ENCODE measurements at regions not wholly inside any gene's neighbourhood (a gene's known extent, or its start where the extent isn't known, plus 50 kb on each side); places are given as distances from the start of the nearest gene placed in this dataset.

DNA sequence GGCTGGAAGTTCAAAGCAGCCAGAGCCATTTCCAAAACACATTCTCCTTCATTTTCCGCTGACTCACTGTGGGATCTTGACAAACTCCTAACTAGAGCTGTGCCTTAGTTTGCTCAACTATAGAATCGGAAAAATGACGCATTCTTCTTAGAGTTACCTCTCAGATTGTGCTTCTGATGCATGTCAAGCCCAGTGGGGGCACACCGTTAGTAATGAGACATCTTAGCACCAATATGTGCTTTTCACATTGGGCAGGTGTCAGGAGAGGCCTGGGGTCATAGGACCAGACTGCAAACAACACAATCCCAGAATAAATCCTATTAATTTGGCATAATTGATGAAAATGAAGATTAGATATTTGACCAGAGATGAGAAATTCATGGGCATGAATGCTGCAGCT lies 71.3 kb upstream of the UBE3A start:
- no peak overlapping the region for H3K4me3 ChIP-seq (ENCODE audit: insufficient read length, low read depth)
- no peak for TF ChIP-seq SUZ12 (IDR thresholded peaks at IDR 0.05; ENCODE audit: extremely low read depth, insufficient read depth, insufficient read length)
- no peak for TF ChIP-seq YY1 (IDR thresholded peaks at IDR 0.05; ENCODE audit: insufficient read depth, insufficient read length)
- TF ChIP-seq ZNF274 (IDR thresholded peaks at IDR 0.05; ENCODE audit: low read depth, low read length), result no peak
- H3K4me1 ChIP-seq (ENCODE audit: insufficient read depth, insufficient read length), result no peaks in the 10 kb centered on the region
- no peak overlapping the region for H3K9ac ChIP-seq (ENCODE audit: insufficient read length, low read depth)
- no peak for DNase-seq (ENCODE audit: low read depth, low spot score)
- H3K27me3 ChIP-seq (ENCODE audit: insufficient read depth, insufficient read length), result no peaks in the 10 kb centered on the region
- no peaks in the 10 kb centered on the region for H3K36me3 ChIP-seq (ENCODE audit: insufficient read depth, insufficient read length, low read length)
- H3K9me3 ChIP-seq (ENCODE audit: insufficient read depth, low read length), result no peaks in the 10 kb centered on the region; the same call in 1 of the 2 replicates

DNA sequence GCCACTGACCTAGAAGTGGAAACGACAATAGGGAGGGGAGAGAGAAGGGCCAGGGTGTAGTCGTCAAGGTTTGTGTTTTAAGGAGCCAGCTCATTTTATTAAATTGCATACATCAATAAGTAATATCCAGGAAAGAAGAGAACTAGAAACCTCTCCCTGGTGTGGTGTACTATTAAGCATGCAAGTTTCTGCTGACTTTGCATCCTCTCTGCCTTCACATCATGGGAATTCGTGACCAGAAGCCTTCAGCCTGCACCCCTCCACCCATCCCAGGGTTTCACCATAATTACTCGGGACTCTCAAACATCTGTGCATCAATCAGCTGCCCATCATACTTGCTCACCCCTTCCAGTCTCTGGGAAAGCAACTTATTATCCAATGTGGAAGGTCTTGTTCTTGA lies 70.9 kb upstream of the UBE3A start:
- DNase-seq (ENCODE audit: low read depth, low spot score), result no peak
- Histone ChIP-seq H3K9ac (ENCODE audit: insufficient read length, low read depth) (no peak overlapping the region), H3K9me3 (ENCODE audit: insufficient read depth, low read length) (no peaks in the 10 kb centered on the region; the same call in 1 of the 2 replicates), H3K4me1 (ENCODE audit: insufficient read depth, insufficient read length) (no peaks in the 10 kb centered on the region), H3K36me3 (ENCODE audit: insufficient read depth, insufficient read length, low read length) (no peaks in the 10 kb centered on the region), H3K4me3 (ENCODE audit: insufficient read length, low read depth) (no peak overlapping the region), H3K27me3 (ENCODE audit: insufficient read depth, insufficient read length) (no peaks in the 10 kb centered on the region)
- no peak for TF ChIP-seq SUZ12 (IDR thresholded peaks at IDR 0.05; ENCODE audit: extremely low read depth, insufficient read depth, insufficient read length)
- TF ChIP-seq ZNF274 (IDR thresholded peaks at IDR 0.05; ENCODE audit: low read depth, low read length), result no peak
- no peak for TF ChIP-seq YY1 (IDR thresholded peaks at IDR 0.05; ENCODE audit: insufficient read depth, insufficient read length)

DNA sequence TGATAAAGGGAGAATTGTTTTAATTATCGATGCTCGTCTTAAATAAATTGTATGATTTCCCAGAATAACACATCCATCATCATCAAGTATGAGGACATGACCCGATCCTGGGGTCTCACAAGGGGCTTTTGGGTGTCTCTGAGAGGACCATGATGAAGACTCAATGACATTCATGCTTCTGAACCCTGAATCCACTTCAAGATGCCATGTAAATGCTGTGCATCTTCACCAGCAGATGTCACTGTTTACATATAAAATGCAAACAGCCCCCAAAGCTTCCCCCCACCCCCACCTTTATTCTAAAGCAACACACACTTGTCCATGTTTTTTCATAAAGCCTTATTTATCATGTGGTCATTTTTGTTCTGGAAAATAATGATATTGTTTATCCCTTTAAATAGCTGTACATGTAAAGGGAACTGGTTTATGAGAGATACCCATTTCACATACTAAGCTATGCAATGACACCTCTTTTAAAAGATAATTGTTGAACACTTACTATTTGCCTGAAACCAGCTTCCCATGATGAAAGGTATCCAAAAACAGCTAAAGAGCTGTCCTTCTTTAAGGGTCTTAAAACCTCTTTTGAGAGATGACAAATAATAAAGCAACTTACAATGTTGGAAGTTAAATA lies 69.7 kb upstream of the UBE3A start:
- no peak overlapping the region for H3K4me3 ChIP-seq (ENCODE audit: insufficient read length, low read depth)
- no peak for DNase-seq (ENCODE audit: low read depth, low spot score)
- no peak overlapping the region for H3K9ac ChIP-seq (ENCODE audit: insufficient read length, low read depth)
- TF ChIP-seq ZNF274 (IDR thresholded peaks at IDR 0.05; ENCODE audit: low read depth, low read length) (no peak), YY1 (IDR thresholded peaks at IDR 0.05; ENCODE audit: insufficient read depth, insufficient read length) (no peak), SUZ12 (IDR thresholded peaks at IDR 0.05; ENCODE audit: extremely low read depth, insufficient read depth, insufficient read length) (no peak)
- H3K27me3 ChIP-seq (ENCODE audit: insufficient read depth, insufficient read length), result no peaks in the 10 kb centered on the region
- peaks cover 2% of the 10 kb centered on the region; the same call in 1 of the 2 replicates for H3K9me3 ChIP-seq (ENCODE audit: insufficient read depth, low read length)
- no peaks in the 10 kb centered on the region for H3K36me3 ChIP-seq (ENCODE audit: insufficient read depth, insufficient read length, low read length)
- H3K4me1 ChIP-seq (ENCODE audit: insufficient read depth, insufficient read length), result no peaks in the 10 kb centered on the region

DNA sequence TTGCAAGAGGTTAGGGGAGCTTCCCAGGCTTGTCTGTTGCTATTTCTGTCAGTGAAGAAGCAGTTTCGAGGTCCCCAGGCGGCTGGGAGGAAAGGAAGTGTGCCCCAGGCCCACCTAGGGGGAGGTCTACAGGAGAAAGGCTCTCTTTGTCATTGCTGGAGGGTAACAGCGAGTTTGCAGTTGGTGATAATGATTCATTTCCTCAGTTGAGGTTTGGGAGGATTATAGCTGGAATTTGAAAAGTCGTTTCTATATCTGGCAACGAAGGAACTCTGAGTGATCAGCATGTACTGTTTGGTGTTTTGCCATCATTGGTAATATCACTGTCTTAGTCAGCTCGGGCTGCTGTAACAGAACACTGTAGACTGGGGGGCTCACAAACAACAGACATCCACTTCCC lies 65.5 kb upstream of the UBE3A start:
- H3K36me3 ChIP-seq (ENCODE audit: insufficient read depth, insufficient read length, low read length), result no peaks in the 10 kb centered on the region
- peaks cover 12% of the 10 kb centered on the region; the same call in 1 of the 2 replicates for H3K9me3 ChIP-seq (ENCODE audit: insufficient read depth, low read length)
- H3K9ac ChIP-seq (ENCODE audit: insufficient read length, low read depth), result no peak overlapping the region
- DNase-seq (ENCODE audit: low read depth, low spot score), result no peak
- H3K27me3 ChIP-seq (ENCODE audit: insufficient read depth, insufficient read length), result no peaks in the 10 kb centered on the region
- no peak overlapping the region for H3K4me3 ChIP-seq (ENCODE audit: insufficient read length, low read depth)
- TF ChIP-seq SUZ12 (IDR thresholded peaks at IDR 0.05; ENCODE audit: extremely low read depth, insufficient read depth, insufficient read length) (no peak), YY1 (IDR thresholded peaks at IDR 0.05; ENCODE audit: insufficient read depth, insufficient read length) (no peak), ZNF274 (IDR thresholded peaks at IDR 0.05; ENCODE audit: low read depth, low read length) (no peak)
- H3K4me1 ChIP-seq (ENCODE audit: insufficient read depth, insufficient read length), result no peaks in the 10 kb centered on the region

DNA sequence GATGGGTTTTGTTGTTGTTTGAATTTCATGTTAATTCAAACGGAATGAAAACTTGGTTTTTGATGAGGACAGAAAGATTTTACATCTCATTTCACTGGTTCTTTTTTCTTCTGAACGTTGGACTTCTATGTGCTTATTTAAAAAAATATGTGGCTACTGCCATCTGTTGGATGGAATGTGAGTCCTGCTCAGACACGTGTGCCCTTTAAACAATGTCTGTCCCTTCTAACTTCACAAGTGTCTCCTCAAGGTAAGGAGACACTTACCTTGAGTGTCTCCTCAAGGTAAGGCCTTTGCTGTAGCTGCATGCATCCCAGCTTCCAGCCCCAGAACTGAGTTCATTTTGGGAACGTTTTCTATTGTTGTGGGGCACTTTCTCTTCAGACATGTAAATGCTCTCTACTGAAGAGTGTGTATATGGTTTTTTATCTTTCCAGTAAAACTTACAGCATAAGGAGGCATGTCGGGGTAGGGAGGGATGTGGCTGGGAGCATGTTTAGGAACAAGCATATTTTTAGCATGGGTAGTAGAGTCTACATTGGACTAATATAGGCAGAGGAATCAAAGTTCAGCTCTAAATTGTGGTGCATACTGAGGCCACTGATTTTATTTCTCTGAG lies 63.1 kb upstream of the UBE3A start:
- Histone ChIP-seq H3K9ac (ENCODE audit: insufficient read length, low read depth) (no peak overlapping the region), H3K9me3 (ENCODE audit: insufficient read depth, low read length) (peaks cover 12% of the 10 kb centered on the region; the same call in 1 of the 2 replicates), H3K36me3 (ENCODE audit: insufficient read depth, insufficient read length, low read length) (no peaks in the 10 kb centered on the region), H3K4me1 (ENCODE audit: insufficient read depth, insufficient read length) (no peaks in the 10 kb centered on the region), H3K27me3 (ENCODE audit: insufficient read depth, insufficient read length) (no peaks in the 10 kb centered on the region), H3K4me3 (ENCODE audit: insufficient read length, low read depth) (no peak overlapping the region)
- peak; percentile 55 for DNase-seq (ENCODE audit: low read depth, low spot score)
- TF ChIP-seq YY1 (IDR thresholded peaks at IDR 0.05; ENCODE audit: insufficient read depth, insufficient read length) (no peak), SUZ12 (IDR thresholded peaks at IDR 0.05; ENCODE audit: extremely low read depth, insufficient read depth, insufficient read length) (no peak), ZNF274 (IDR thresholded peaks at IDR 0.05; ENCODE audit: low read depth, low read length) (no peak)

DNA sequence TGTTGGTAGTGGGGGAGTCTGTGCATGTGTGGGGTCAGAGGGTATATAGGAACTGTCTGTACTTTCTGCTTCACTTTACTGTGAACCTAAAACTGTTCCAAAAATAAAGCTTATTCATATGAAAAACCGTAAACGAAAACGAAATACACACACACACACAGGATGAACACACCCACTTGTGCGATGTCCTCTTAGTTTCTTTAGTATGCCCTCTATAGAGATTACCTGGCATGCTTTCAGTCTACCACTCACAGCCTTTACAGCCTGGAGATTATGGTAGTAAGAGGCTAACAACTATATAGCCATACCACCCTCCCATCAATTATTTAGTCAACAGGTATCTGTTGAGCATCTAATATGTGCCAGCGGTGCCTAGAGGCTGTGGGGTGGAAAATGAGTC lies 60.0 kb upstream of the UBE3A start:
- TF ChIP-seq SUZ12 (IDR thresholded peaks at IDR 0.05; ENCODE audit: extremely low read depth, insufficient read depth, insufficient read length) (no peak), YY1 (IDR thresholded peaks at IDR 0.05; ENCODE audit: insufficient read depth, insufficient read length) (no peak), ZNF274 (IDR thresholded peaks at IDR 0.05; ENCODE audit: low read depth, low read length) (no peak)
- no peak for DNase-seq (ENCODE audit: low read depth, low spot score)
- Histone ChIP-seq H3K9ac (ENCODE audit: insufficient read length, low read depth) (no peak overlapping the region), H3K9me3 (ENCODE audit: insufficient read depth, low read length) (peaks cover 12% of the 10 kb centered on the region; the same call in 1 of the 2 replicates), H3K27me3 (ENCODE audit: insufficient read depth, insufficient read length) (no peaks in the 10 kb centered on the region), H3K4me1 (ENCODE audit: insufficient read depth, insufficient read length) (no peaks in the 10 kb centered on the region), H3K36me3 (ENCODE audit: insufficient read depth, insufficient read length, low read length) (no peaks in the 10 kb centered on the region), H3K4me3 (ENCODE audit: insufficient read length, low read depth) (no peak overlapping the region)

DNA sequence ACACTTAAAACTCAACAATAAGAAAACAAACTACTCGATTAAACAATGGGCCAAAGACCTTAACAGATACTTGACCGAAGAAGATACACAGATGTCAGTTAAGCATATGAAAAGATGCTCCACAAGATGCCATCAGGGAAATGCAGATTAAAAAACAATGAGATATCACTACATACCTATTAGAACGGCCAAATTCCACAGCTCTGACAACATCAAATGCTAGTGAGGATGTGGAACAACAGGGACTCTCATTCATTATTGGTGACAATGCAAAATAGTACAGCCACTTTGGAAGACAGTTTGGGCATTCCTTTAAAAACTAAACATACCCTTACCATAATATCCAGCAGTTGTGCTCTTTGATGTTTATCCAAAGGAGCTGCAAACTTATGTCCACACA lies 59.1 kb upstream of the UBE3A start:
- no peaks in the 10 kb centered on the region for H3K36me3 ChIP-seq (ENCODE audit: insufficient read depth, insufficient read length, low read length)
- no peaks in the 10 kb centered on the region for H3K27me3 ChIP-seq (ENCODE audit: insufficient read depth, insufficient read length)
- no peaks in the 10 kb centered on the region for H3K4me1 ChIP-seq (ENCODE audit: insufficient read depth, insufficient read length)
- DNase-seq (ENCODE audit: low read depth, low spot score), result no peak
- TF ChIP-seq YY1 (IDR thresholded peaks at IDR 0.05; ENCODE audit: insufficient read depth, insufficient read length) (no peak), SUZ12 (IDR thresholded peaks at IDR 0.05; ENCODE audit: extremely low read depth, insufficient read depth, insufficient read length) (no peak), ZNF274 (IDR thresholded peaks at IDR 0.05; ENCODE audit: low read depth, low read length) (no peak)
- no peak overlapping the region for H3K4me3 ChIP-seq (ENCODE audit: insufficient read length, low read depth)
- peaks cover 5% of the 10 kb centered on the region; the same call in 1 of the 2 replicates for H3K9me3 ChIP-seq (ENCODE audit: insufficient read depth, low read length)
- H3K9ac ChIP-seq (ENCODE audit: insufficient read length, low read depth), result no peak overlapping the region

Measured in NT2/D1 (cell line).